Fibroblast of pulmonary artery (primary cell): ENCODE measurements at regions not wholly inside any gene's neighbourhood (a gene's known extent, or its start where the extent isn't known, plus 50 kb on each side); places are given as distances from the start of the nearest gene placed in this dataset.

Experiments
- DNase-seq: peaks from one replicate; pipeline ENCODE4 v3.0.0-alpha.2; 2010; ENCODE audit warnings: low read depth
- H3K4me3 ChIP-seq: replicated peaks from 2 replicates; pipeline ENCODE4 v1.5.1; 2011; ENCODE audit warnings: low read depth, mild to moderate bottlenecking, control low read depth, low read length, moderate library complexity
- TF ChIP-seq, protein P1 (sequence below): IDR thresholded peaks from 2 replicates; pipeline ENCODE4 v1.5.1; 2011; ENCODE audit warnings: mild to moderate bottlenecking, control low read depth, low read length, inconsistent platforms; ENCODE audit errors: missing control alignments

DNA sequence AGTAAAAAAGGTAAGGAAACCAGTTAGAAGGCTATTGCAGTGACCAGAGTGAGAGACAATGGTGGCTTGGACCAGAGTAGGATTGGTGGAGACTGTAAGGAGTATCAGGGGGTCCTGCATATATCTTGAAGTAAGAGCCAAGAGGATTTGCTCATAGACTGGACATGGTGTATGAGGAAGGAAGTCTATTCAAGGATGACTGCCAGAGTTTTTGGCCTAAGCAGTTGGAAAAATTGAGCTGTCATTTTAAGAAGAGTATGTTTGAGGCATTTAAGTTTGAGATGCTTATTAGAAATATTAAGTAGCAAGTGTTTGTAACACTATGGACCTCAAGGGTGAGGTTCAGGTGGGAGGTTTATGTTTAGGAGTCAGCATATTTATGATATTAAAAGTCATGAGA, 596.6 kb downstream of the METTL15 start:
- peak; percentile 34 for DNase-seq
- TF ChIP-seq, protein P1, sequence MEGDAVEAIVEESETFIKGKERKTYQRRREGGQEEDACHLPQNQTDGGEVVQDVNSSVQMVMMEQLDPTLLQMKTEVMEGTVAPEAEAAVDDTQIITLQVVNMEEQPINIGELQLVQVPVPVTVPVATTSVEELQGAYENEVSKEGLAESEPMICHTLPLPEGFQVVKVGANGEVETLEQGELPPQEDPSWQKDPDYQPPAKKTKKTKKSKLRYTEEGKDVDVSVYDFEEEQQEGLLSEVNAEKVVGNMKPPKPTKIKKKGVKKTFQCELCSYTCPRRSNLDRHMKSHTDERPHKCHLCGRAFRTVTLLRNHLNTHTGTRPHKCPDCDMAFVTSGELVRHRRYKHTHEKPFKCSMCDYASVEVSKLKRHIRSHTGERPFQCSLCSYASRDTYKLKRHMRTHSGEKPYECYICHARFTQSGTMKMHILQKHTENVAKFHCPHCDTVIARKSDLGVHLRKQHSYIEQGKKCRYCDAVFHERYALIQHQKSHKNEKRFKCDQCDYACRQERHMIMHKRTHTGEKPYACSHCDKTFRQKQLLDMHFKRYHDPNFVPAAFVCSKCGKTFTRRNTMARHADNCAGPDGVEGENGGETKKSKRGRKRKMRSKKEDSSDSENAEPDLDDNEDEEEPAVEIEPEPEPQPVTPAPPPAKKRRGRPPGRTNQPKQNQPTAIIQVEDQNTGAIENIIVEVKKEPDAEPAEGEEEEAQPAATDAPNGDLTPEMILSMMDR: no peak
- H3K4me3 ChIP-seq: no peak overlapping the region

DNA sequence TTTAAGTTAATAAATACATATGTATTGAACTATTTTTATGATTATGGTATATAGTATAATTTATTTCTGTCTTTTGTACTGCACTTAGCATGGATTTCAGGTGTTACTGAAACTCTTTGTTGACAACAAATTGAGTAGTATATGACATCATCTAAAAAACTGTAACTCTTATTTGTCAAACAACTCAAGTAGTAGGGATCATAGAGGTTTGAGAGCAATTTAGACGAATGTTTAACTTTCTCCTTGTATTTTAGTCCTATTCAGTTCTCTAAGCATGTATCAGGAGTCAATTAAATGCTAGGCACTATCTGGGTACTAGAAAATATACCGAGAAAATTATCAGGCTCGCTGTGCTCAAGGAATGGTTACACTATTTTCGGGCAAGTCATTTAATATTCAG, 595.2 kb downstream of the METTL15 start:
- H3K4me3 ChIP-seq: no peak overlapping the region
- TF ChIP-seq, protein P1: no peak
- DNase-seq: no peak

DNA sequence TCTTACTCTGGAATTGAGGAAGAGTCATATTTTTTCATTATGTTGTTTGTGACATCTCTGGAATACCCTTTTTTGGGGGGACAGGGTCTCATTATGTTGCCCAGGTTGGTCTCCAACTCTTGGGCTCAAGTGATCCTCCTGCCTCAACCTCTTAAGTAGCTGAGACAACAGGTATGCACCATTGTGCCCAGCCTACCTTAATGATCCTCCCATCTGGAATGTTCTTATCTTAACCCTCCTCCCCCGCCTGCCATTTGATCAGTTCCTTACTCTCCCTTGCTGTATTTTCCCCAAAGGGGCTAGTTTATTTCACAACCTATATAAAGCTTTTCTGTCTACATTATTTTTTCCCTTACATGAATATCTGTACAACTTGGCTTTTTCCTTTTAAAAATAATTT, 594.7 kb downstream of the METTL15 start:
- no peak for DNase-seq
- TF ChIP-seq, protein P1: no peak
- no peak overlapping the region for H3K4me3 ChIP-seq

DNA sequence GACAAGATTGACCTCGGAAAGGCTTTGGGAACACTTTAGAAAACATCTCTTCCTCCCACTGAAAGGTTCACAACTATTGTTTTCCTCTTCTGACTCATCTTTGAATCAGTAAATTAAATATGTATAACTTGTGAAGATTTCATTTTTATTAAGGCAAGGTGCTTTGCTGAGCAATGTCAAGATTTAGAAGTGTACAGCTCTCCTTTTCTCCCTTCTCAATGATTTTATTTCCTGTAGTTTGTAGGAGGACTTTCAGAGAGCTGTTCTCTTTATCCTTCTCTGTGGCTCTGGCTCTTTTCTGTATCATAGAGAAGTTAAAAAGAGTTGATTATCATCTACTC, 594.2 kb downstream of the METTL15 start:
- TF ChIP-seq, protein P1: no peak
- no peak overlapping the region for H3K4me3 ChIP-seq
- DNase-seq: peak; percentile 31

DNA sequence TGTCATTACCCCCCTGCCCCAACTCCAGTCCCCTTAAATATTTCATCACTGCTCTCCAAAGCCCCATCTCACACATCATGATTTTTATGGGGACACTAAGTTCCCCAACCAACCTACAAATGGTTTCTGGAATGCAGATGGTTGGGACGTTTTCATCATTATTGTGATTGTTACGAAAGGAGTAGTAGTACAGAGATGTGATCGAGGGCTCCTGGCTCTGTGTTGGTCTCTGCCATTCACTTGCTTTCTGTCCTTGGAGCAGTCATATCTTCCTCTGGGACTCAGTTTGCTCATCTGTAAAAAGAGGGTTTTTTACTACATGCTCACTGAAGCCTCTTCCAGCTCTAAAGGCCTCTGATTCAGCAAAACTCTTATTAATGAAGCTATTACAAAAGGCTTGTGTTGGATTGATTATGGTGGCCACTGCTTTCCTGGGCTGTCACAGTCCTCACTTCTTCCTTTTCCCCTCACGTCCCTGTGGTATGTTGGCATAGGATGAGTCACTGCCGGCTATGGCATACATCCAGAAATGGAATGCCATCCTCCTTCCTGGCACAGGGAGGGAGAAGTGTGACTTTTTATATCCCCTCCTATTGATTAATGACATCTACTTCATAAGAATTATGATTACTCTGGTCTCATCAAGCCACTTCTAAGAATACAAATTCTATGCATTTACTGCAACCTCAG, 593.7 kb downstream of the METTL15 start:
- TF ChIP-seq, protein P1: no peak
- no peak overlapping the region for H3K4me3 ChIP-seq
- peak; percentile 36 for DNase-seq

DNA sequence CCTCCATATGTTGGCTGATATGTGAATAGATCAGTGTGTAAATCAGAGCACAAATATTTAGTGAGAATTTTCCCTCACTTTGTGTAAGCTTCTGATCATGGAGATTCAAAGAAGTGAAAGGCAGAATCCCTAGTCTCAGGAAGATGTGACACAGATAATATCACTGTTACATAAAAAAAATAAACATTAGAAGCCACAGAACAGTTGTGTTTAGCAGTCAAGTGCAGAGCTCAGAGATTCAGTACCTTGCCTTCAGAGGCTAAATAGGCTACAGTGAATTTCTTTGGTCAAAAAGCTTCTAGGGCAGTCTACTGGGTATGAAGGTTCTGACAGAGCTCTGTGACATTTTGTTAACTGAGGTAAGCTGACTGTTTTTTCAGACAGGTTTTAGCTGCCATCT, 591.5 kb downstream of the METTL15 start:
- no peak for DNase-seq
- TF ChIP-seq, protein P1: no peak
- no peak overlapping the region for H3K4me3 ChIP-seq
